ENCODE measurements at regions not wholly inside any gene's neighbourhood (a gene's known extent, or its start where the extent isn't known, plus 50 kb on each side); places are given as distances from the start of the nearest gene placed in this dataset.

DNA sequence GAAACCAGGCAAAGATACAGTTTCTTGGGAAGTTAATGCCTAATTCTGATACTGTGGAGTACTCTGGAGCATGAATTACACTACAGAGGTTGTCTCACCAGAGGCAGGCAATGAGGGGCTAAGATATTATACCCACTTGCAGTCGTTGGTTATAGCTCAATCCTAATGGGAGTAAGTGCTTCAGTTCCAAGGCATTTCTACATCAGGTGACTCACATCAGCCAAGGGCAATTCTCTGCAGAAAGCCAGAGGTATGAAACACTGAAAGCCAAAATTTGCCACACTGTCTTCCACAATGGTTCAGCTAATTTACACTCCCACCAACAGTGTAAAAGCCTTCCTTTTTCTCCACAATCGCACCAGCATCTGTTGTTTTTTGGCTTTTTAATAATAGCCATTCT is 174.0 kb upstream of the IL15 start:
- no peaks in the 10 kb centered on the region for H4K20me1 ChIP-seq (replicated peaks; ENCODE audit: control insufficient read depth, insufficient read depth, low read length)
- no peaks in the 10 kb centered on the region for H3K36me3 ChIP-seq (ENCODE audit: control insufficient read depth, insufficient read depth, low read length)
- H3K4me1 ChIP-seq (replicated peaks in 1 of 2; ENCODE audit: control insufficient read depth in 2 of 2, insufficient read depth in 2 of 2, low read length in 2 of 2), result no peaks in the 10 kb centered on the region
- H3K4me2 ChIP-seq (ENCODE audit: insufficient read depth, low read length), result no peak overlapping the region
- no peak overlapping the region for H3K9ac ChIP-seq (ENCODE audit: insufficient read depth in 1 of 2, low read depth in 2 of 2, low read length in 2 of 2)
- no peak for ATAC-seq
- intact Hi-C loops (cut with micrococcal nuclease), result no loop called here
- CTCF ChIA-PET (ENCODE audit: low intra/inter-chr PET ratio), result no interaction called here
- H2AFZ ChIP-seq (ENCODE audit: low read depth, low read length), result no peak overlapping the region
- no peak overlapping the region for H3K27ac ChIP-seq (ENCODE audit: extremely low read depth, low read depth, low read length)
- WGBS (ENCODE audit: insufficient coverage, low coverage, missing lambda C conversion rate), result 0% methylated on average over 2 of the region's 2 CpGs
- no peak for FAIRE-seq
- H3K9me3 ChIP-seq (replicated peaks; ENCODE audit: control insufficient read depth, insufficient read depth, low read depth, low read length), result no peaks in the 10 kb centered on the region
- no TSS peak for BruUV-seq (replicated peaks)
- H3K9me1 ChIP-seq (ENCODE audit: control insufficient read depth, insufficient read depth, low read length), result no peaks in the 10 kb centered on the region
- no peak for DNase-seq (ENCODE audit: extremely low read depth in 1 of 4, low spot score in 3 of 4)
- POLR2A ChIA-PET, result no interaction called here
- no peak overlapping the region for H3K4me3 ChIP-seq
- no peaks in the 10 kb centered on the region for H3K27me3 ChIP-seq (ENCODE audit: control insufficient read depth in 2 of 2, insufficient read depth in 2 of 2, low read length in 2 of 2)
- no peaks in the 10 kb centered on the region; the same call in 2 of the 3 replicates for H3K79me2 ChIP-seq (ENCODE audit: control insufficient read depth, insufficient read depth, low read length)
- in situ Hi-C loops (cut with MboI), result no loop called here
- TF ChIP-seq TCF15 (CRISPR knock-in tag; IDR thresholded peaks at IDR 0.05) (no peak), PTBP1 (IDR thresholded peaks at IDR 0.05; ENCODE audit: low read depth, low read length) (no peak), SLC30A9 (CRISPR knock-in tag; IDR thresholded peaks at IDR 0.05) (no peak), ZNF444 (CRISPR knock-in tag; IDR thresholded peaks at IDR 0.05) (no peak), NCOA2 (IDR thresholded peaks at IDR 0.05; ENCODE audit: partially characterized antibody in 2 of 2) (no peak), ZNF398 (CRISPR knock-in tag; IDR thresholded peaks at IDR 0.05) (no peak), ZNF740 (CRISPR knock-in tag; IDR thresholded peaks at IDR 0.05) (no peak), ZNF740 (tag; IDR thresholded peaks at IDR 0.05) (no peak), KLF10 (CRISPR knock-in tag; IDR thresholded peaks at IDR 0.05) (no peak)
- TF ChIP-seq, protein P1, sequence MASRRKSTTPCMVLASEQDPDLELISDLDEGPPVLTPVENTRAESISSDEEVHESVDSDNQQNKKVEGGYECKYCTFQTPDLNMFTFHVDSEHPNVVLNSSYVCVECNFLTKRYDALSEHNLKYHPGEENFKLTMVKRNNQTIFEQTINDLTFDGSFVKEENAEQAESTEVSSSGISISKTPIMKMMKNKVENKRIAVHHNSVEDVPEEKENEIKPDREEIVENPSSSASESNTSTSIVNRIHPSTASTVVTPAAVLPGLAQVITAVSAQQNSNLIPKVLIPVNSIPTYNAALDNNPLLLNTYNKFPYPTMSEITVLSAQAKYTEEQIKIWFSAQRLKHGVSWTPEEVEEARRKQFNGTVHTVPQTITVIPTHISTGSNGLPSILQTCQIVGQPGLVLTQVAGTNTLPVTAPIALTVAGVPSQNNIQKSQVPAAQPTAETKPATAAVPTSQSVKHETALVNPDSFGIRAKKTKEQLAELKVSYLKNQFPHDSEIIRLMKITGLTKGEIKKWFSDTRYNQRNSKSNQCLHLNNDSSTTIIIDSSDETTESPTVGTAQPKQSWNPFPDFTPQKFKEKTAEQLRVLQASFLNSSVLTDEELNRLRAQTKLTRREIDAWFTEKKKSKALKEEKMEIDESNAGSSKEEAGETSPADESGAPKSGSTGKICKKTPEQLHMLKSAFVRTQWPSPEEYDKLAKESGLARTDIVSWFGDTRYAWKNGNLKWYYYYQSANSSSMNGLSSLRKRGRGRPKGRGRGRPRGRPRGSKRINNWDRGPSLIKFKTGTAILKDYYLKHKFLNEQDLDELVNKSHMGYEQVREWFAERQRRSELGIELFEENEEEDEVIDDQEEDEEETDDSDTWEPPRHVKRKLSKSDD (conservative IDR thresholded peaks at IDR 0.05; ENCODE audit: low read length), result no peak
- TF ChIP-seq, protein P2, sequence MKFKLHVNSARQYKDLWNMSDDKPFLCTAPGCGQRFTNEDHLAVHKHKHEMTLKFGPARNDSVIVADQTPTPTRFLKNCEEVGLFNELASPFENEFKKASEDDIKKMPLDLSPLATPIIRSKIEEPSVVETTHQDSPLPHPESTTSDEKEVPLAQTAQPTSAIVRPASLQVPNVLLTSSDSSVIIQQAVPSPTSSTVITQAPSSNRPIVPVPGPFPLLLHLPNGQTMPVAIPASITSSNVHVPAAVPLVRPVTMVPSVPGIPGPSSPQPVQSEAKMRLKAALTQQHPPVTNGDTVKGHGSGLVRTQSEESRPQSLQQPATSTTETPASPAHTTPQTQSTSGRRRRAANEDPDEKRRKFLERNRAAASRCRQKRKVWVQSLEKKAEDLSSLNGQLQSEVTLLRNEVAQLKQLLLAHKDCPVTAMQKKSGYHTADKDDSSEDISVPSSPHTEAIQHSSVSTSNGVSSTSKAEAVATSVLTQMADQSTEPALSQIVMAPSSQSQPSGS (CRISPR knock-in tag; IDR thresholded peaks at IDR 0.05), result no peak
- TF ChIP-seq, protein P3, sequence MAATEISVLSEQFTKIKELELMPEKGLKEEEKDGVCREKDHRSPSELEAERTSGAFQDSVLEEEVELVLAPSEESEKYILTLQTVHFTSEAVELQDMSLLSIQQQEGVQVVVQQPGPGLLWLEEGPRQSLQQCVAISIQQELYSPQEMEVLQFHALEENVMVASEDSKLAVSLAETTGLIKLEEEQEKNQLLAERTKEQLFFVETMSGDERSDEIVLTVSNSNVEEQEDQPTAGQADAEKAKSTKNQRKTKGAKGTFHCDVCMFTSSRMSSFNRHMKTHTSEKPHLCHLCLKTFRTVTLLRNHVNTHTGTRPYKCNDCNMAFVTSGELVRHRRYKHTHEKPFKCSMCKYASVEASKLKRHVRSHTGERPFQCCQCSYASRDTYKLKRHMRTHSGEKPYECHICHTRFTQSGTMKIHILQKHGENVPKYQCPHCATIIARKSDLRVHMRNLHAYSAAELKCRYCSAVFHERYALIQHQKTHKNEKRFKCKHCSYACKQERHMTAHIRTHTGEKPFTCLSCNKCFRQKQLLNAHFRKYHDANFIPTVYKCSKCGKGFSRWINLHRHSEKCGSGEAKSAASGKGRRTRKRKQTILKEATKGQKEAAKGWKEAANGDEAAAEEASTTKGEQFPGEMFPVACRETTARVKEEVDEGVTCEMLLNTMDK (IDR thresholded peaks at IDR 0.05; ENCODE audit: borderline replicate concordance, insufficient read depth, low read depth, low read length, poor library complexity, severe bottlenecking), result no peak
